Activated CD4-positive, alpha-beta T cell treated with anti-CD3 and anti-CD28 coated beads, Interleukin-2, Interleukin-4, amounts not matched to agents 100 ng/mL and 50 ng/mL, durations not matched to agents 16 hours and 8 hours (primary cell): ENCODE measurements at regions not wholly inside any gene's neighbourhood (a gene's known extent, or its start where the extent isn't known, plus 50 kb on each side); places are given as distances from the start of the nearest gene placed in this dataset.

ENCODE experiments used
- DNase-seq: peaks from one replicate; pipeline ENCODE4 v3.0.0-alpha.2; 2020; ENCODE audit warnings: low spot score

DNA sequence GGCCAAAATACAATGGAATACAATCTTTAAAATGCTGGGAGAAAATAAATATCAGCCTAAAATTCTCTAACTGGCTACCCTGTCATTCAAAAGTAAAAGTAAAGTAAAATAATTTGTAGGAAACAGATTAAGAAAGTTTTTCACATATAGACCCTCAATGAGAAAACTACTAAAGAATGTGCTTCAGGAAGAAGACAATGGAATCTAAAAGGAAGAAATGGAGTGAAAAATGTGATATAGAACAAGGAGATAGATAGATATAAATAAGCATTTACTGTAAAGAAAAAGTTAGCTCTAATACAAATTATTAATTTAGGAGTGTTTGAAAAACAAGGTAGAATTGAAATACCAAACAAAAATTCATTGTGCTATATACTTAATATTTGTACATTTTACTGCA lies 368.6 kb upstream of the MPDZ start:
- DNase-seq: no peak

DNA sequence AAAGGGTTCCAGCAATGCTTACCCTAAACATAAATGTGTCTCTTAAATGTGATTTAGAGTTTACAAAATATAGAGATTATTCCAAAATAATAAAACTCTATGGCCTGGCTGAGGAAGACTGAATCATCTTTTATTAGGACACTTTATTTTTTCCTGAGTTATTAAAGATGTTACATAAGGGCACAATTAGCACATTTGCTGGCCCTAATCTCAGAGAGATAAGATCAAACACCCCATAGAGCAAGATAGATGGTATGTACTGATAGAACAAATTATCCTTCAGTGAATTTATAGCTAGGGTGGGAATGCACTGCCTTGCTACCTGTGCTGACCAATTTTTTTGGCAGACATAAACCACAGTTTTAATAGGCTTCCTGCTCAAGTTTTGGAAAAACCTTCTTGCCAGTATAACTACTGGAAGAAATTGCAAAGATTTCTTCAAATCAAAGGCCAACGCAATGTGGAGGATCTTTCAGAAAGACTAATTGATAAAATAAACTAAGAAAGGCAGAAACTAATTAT lies 367.1 kb upstream of the MPDZ start:
- DNase-seq: no peak

DNA sequence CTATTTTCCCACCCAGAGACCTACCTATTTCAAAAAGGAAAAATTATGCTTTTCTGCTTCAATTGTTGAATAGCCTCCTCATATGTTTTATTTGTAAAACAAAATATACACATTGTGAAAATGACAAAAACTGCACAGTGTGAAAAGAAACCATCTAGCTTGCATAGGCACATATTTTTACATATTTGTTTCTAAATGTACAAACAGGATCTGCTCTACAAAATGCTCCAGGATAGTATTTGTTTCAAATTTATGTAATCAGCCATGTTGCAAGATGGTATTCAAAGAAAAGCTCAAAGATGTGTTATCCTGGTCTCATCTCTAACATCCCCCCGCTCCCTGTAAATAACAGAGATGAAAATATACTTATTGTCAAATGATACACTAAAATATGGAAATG lies 366.1 kb upstream of the MPDZ start:
- DNase-seq: no peak

DNA sequence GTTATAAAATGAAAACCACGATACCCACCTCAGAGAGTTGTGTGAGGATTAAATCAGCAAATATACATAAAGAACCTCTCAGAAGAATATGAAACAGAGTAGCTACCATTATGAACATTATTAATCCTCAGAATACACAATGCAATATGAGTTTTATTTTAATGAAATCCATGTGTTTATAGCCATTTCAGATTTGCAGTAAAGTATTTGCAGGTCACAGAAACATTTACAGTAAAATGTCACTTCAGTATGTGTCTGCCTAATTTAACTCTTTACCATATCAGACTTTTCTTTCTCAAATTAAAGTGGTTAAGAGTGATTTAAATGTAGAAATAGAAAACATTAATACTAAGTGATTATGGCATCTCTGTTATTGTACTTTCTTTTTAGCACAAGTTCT lies 365.2 kb upstream of the MPDZ start:
- DNase-seq: no peak

DNA sequence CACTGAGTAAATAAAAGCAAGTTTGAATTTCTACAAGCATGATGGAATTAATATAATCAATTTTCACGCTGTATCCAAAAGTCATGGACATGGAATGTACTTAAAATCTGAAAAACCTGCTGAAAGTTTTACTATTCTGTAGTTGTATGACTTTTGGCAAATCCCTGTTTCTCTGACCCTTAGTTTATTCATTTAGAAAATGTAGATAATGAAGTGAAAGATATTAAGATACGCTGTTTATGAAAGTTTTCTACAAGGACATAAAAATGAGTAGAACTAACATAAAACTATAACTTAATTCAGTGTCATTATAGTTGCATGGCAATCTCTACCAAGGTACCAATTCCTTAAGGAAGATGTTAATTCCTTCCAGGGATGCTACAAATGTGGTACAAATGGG lies 363.2 kb upstream of the MPDZ start:
- DNase-seq: no peak

DNA sequence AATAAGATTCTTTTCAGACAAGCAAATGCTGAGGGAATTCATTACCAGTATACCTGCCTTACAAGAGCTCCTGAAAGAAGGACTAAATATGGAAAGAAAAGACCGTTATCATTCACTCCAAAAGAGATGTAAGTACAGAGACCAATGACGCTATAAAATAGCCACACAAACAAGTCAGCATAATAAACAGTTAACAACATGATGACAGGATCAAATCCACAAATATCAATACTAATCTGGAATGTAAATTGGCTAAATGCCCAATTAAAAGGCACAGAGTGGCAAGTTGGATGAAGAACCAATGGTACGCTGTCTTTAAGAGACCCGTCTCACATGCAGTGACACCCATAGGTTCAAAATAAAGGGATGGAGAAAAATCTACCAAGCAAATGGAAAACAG lies 349.6 kb upstream of the MPDZ start:
- no peak for DNase-seq

DNA sequence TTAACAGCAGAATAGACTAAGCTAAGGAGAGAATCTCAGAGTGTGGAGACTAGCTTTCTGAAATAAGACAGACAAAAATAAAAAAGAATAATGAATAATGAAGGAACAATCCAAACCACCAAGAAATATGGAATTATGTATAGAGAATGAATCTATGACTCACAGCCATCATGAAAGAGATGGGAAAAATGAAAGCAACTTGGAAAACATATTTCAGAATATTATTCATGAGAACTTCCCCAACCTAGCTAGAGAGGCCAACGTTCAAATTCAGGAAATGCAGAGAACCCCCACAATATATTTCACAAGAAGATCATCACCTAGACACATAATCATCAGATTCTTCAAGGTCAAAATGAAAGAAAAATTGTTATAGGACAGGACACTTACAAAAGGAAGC lies 349.0 kb upstream of the MPDZ start:
- no peak for DNase-seq

DNA sequence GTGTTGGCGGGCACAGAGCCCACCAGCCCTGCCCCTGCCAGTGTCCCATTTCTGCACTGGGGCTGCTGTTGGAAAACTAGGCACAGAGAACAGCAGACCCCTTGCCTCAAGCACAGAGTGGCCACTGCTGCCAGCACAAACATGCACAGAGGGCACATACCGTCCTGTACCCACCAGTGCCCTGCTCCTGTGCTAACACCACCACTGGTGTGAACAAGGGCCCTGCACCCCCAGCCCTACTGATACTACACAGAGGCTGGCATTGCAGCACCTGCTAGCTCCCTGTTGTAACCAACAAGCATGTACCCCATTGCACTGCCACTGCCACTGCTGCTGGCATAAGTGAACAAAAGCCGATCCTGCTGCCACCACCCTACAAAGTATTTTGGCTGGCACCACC lies 348.0 kb upstream of the MPDZ start:
- no peak for DNase-seq

DNA sequence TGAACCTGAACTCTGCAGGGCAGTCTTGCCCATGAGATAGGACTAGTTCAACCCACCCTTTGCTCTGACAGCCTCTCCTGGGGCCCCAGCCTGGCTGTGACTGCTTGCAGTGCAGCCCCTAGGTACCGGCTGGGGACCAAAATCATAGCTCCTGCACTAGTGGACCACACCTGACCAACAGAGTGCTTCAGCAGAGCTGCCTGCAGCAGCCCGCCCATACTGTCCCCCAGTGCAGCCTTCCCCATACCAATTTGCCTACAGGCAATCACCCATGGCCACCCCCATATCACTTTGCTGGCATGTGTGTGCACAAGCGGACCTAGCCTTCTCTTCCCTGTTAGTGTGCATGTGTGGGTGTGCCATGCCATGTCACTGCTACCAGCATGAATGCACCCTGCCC lies 347.6 kb upstream of the MPDZ start:
- no peak for DNase-seq

DNA sequence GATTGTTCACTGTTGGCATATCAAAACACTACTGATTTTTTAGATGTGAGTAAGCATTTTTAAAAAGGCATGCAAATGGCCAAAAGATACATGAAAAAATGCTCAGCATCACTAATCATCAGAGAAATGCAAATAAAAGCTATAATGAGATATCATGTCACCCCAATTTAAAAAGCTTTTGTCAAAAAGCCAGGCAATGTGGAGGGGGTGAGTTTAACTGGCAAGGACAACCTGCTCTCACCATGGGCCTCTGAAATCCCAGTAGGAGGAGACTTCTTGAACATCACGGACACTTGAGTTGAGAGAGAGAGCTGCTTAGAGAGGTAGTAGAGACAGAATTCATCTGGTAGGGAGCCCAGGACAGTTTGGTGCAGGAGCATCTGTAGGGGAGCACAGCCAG lies 347.1 kb upstream of the MPDZ start:
- DNase-seq: no peak

DNA sequence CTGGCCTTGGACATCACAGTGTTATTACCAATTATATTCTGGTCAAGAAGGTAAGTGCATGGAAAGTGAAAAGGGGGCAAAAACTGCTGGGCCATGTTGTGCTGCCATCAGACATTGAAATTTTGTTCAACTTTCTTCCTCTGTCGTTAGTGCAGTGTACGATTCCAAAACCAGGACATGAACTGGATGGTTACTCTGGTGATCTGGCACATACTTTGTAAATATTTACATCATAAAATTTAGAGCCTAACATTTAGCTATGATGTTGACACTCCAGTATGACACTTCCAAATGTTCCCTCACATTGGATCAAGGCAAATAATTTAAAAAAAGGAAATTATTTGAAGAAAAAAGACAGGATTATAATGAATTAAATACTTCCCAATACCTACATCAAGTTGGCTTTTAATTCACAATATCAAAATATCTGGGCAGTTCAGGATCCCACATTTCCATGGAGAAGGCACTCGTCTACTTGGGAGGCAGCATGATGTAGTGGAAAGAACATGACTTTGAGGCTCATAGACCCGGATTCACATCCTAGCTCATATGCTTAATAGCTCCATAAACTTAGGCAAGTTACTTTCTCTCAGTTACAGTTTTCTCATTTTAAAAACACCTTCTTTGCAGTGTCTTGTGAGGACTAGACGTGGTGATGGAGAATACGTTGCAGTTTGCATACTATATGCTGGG lies 342.5 kb upstream of the MPDZ start:
- DNase-seq: no peak

DNA sequence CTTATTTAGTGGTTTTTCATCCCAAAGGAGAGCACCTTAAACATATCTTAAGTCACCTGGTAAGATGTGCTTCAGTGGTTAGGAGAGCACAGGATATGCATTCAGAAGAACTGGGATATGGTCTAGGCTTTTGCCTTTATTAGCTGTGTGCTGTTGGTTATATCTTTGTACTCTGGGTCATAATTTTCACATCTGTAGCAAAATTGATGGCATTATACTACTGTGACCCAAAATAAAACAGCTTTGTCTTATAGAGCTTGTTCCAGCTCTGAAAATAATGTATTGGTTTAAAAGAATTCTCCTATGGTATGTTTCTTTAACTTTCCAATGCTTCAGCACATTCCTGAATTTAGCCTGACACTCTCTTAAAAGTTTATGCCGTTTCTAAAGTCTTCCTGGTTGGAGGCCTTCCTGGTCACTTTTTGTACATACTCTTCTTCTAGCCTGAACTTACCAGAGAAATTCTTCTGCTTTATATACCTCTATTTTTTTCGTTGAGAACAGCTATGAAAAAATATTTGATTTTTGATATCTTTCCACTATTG lies 337.1 kb upstream of the MPDZ start:
- DNase-seq: no peak

DNA sequence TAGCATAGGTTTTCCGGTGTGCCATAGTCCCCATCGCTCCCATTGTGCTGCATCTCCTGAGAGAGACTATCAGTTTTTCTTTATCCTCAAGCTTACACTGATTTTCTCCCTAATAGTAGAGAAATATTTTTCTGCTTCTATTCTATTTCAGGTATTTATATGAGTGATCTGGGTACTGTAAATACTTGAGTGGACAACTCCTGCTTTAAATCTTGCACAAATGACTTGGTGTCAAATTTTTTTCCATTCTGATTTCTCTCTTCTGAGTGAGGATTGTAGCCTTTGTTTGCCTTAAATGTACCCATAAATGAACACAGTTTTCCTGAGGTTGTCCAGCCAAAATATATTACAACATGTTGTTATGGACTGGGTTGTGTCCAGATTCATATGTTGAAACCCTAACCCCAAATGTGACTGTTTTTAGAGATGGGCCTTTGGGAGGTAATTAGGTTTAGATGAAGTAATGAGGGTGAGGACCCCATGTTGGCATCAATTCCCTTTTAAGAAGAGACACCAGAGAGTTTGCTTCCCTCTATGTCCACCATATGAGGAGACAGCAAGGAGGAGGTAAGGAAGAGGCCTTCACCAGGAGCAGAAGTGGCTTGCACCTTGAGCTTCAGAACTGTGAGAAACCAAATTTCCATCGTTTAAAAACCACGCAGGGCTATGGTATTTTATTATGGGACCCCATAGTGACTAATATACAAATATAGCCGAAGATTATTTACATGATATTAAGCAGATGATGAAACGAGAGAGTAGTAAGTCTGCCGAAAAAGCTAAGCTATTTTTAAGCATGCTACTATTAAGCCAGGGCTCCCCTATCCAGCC lies 336.4 kb upstream of the MPDZ start:
- DNase-seq: no peak

DNA sequence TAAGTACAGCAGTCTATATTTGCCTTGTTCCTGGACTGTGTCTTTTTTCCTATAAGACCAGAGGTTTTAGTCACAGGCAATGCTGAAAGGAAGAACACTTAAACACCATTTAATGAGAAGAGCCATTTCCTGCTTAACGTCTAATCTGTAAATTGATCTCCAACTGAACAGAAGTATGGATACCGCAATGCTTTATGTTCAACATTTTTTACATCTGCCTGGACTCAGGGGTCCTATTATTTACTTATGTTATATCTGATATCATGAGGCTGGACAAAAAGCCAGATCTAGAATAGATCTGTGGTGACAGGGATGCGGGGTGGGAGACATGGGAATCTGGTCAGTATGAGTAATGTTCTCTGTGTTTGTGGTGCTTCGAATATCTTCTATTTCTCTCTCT lies 334.6 kb upstream of the MPDZ start:
- no peak for DNase-seq

DNA sequence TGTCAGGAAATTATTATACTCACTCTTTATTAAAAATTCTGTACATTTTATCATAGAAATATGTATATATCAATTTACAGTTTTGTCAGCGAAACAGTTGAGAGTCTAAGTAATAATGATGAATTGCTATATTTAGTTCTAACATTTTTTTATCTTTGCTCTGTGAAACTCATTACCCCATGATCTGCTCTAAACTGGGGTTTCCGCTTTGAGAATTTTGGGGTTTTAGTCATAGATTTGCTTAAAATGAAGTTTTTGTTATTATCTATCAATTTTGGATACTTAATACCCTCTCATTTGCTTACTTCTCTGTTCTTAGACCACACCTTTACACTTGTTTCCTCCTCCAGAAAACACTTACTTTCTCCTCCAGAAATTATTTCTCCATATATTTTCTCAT lies 333.8 kb upstream of the MPDZ start:
- DNase-seq: no peak

DNA sequence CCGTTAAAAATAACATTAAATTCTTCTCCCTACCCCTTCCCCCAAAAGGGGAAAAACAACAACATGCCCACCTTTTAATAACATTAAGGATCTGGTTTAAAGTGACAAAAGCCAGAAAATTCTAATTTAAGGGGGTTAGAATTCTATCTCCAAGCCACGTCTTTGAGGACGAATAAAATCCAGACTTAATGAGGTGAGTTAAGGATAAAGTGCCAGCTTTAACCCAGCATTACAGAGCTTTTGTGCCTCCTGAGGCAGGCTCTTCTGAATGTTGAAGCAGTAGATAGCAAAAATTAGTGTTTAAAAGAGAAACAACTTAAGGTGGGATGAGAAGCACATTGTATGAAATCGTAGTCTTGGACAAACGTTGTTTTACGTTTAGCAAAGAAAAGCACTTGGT lies 329.0 kb upstream of the MPDZ start:
- no peak for DNase-seq

DNA sequence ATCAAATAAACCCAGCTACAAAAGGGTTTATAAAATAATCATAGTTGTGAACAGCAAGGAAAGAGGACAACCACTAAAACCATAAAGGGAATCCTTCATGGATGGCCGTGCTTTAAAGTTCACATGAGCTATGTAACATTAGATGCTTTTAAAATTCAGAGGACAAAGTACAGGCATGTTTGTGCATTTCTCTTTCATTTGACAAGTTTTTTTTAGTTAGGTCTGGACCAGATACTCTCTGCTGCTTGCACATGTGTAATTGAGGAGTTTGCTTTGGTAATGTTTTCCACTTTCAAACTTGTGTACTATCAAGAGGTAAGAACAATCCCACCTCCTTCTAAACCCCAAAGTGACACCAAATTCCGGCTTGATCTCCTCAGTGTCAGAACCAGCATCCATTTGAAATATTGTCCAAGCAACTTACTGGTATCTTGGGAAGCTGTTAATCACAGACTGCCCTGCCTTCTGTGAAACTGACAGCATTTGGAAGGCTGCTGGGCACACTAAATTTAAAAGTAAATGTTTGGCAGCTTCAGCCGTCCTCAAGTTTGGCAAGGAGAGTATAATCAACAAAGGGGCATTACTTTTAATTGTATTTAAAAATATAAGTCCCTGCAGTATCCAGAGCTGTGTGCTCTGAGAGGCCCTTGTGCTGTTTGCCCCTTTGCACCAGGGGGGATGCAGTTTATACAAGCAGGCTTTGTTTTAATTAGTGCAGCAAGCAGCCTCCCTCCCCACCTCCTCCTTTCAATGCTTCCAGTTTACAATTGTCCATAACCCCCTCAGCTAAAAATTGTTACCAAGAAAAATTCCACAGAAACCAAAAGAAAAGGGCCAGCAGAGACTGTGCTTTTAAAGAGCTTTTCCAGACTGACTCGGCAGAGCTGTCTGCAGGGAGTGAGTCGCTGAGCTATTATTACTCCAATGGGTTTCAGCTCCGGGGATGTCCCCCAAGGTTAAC lies 328.3 kb upstream of the MPDZ start:
- DNase-seq: no peak

DNA sequence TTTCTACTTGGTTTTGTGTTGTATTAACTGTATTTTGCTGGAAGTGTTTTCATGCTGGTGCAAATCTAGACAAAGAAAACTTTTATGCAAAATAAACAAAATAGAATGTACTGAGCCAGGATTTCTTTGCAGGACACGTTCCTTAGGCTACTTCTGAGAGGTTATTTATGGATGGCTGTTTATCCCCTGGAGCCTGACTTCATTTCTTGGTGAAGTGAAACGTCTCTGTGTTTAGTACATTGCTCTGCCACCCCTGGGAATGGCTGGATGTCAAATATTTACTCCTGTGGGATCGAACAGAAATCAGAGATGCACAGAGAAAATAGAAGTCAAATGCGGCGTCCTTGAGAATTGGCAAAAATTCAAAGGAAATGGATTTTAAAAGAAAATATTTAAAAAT lies 327.1 kb upstream of the MPDZ start:
- DNase-seq: no peak

DNA sequence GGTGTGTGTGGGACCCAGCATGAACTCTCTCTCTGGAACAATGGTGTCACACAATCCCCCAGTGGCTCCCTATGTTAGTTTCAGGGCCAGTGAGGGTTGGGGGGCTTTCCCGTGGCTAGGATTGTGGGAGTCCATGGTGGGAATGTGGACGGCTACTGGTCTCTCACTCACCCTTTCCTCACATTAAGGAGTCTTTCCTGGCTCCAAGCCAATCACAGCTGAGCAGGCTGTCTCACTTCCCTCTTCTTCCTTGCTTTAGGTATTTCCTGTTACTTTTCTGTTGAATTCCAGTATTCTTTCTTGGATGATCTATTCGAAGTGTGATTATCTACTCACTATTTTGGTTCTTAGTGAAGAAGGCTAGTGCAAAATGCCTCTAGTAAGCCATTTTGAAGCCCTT lies 324.4 kb upstream of the MPDZ start:
- DNase-seq: no peak

DNA sequence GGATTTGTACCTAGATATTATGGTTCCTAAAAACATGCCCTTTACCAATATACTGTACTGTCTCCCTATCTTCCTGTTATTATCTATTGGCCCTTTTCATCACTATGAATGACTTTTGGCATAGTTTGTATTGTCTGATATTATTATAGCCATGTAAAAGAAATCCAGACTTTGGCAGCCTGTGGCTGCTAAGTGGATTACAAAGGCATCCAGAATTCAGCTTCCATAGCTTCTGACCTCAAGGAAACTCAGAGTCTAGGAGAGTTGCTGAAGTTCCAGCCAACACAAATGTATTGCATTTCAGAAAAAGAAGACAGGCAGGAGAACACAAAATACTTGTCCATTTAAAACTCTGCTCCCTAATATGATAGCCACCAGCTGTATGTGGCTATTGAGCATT lies 319.2 kb upstream of the MPDZ start:
- no peak for DNase-seq

DNA sequence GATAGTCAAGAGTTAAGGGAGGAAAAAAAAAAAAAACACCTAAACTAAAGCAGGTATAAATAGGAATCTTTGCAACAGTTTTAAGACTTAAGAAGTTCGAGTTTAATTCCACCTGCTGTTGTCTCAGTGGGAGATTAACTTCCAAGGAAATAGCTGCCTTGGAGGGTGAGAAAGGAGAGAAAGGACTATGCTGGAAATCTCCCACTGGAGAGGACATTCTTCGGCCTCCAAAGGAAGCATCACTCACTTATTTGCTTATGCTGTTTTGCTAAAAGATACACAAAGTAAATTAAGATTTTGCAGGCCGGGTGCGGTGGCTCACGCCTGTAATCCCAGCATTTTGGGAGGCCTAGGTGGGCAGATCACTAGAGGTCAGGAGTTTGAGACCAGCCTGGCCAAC lies 317.9 kb upstream of the MPDZ start:
- no peak for DNase-seq

DNA sequence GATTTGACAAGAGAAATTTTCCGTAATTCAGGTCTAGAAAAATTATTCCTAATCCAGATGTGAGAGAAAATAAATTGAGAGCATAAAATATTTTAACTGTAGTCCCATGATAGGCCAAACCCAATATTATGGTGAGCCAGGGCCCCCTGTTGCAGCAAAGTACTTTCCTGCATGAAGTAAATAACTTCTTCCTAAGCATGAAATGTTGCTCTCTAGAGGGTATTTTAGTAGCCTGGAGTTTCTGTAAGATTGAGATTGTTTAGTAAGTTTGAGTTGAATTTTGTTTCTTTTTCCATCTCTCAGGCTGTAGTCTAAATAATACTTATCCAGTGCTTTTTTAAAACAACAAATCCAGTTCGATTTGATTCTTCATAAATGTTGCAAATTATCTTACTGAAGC lies 317.5 kb upstream of the MPDZ start:
- no peak for DNase-seq
